Parathyroid adenoma (tissue), 2 donors: ENCODE measurements at regions not wholly inside any gene's neighbourhood (a gene's known extent, or its start where the extent isn't known, plus 50 kb on each side); places are given as distances from the start of the nearest gene placed in this dataset.

Experiments used
- H2AFZ ChIP-seq: fragments of 300-600 bp; sonication (generic); one replicate; pipeline ENCODE4 v1.7.0; 2017; ENCODE audit warnings: antibody characterized with exemption, mild to moderate bottlenecking
- H3K27ac ChIP-seq: fragments of 300-600 bp; sonication (generic); one replicate; pipeline ENCODE4 v1.7.0; 2017
- H3K27me3 ChIP-seq: fragments of 300-600 bp; sonication (generic); one replicate; pipeline ENCODE4 v1.7.0; 2017; ENCODE audit warnings: low read length; ENCODE audit not compliant: control insufficient read depth, insufficient read depth
- H3K36me3 ChIP-seq: fragments of 300-600 bp; sonication (generic); one replicate; pipeline ENCODE4 v1.7.0; 2017; ENCODE audit warnings: low read length; ENCODE audit not compliant: control insufficient read depth, insufficient read depth
- H3K4me1 ChIP-seq: fragments of 300-600 bp; sonication (generic); one replicate; pipeline ENCODE4 v1.7.0; 2017; ENCODE audit warnings: control low read depth
- H3K4me2 ChIP-seq: fragments of 300-600 bp; sonication (generic); one replicate; pipeline ENCODE4 v1.7.0; 2017; ENCODE audit warnings: low read length
- H3K4me3 ChIP-seq: fragments of 300-600 bp; sonication (generic); one replicate; pipeline ENCODE4 v1.7.0; 2017; ENCODE audit warnings: low read depth, low read length
- H3K79me2 ChIP-seq: fragments of 300-600 bp; sonication (generic); one replicate; pipeline ENCODE4 v1.7.0; 2017; ENCODE audit warnings: control low read depth
- H3K9ac ChIP-seq: fragments of 300-600 bp; sonication (generic); one replicate; pipeline ENCODE4 v1.7.0; 2017; ENCODE audit warnings: mild to moderate bottlenecking
- H3K9me3 ChIP-seq: fragments of 300-600 bp; sonication (generic); one replicate; pipeline ENCODE4 v1.7.0; 2017; ENCODE audit warnings: low read length; ENCODE audit not compliant: control insufficient read depth
- CTCF ChIP-seq: fragments of 300-600 bp; sonication (generic); IDR thresholded peaks from one replicate; pipeline ENCODE4 v1.7.0; 2017; ENCODE audit warnings: antibody characterized with exemption, mild to moderate bottlenecking
- donor health status: primary hyperparathyroidism.

- Histone ChIP-seq H3K36me3 (peaks cover 2% of the 10 kb centered on the region), H2AFZ (peak overlapping the region; percentile 31), H3K4me2 (peak overlapping the region; percentile 36), H3K9ac (no peak overlapping the region), H3K27me3 (no peaks in the 10 kb centered on the region), H3K27ac (peak overlapping the region; percentile 81), H3K4me1 (peaks cover 42% of the 10 kb centered on the region), H3K4me3 (no peak overlapping the region), H3K9me3 (no peaks in the 10 kb centered on the region), H3K79me2 (no peaks in the 10 kb centered on the region)
- TF ChIP-seq CTCF, result no peak
These were observed 635.0 kb downstream of the TSN start for GRCh38 chr2:122390406-122390805.

GRCh38 chr2:122391726-122392125 is 636.3 kb downstream of the TSN start:
- Histone ChIP-seq H3K79me2 (no peaks in the 10 kb centered on the region), H2AFZ (peak overlapping the region; percentile 76), H3K27me3 (no peaks in the 10 kb centered on the region), H3K4me1 (peaks cover 31% of the 10 kb centered on the region), H3K27ac (peak overlapping the region; percentile 95), H3K9ac (no peak overlapping the region), H3K4me3 (no peak overlapping the region), H3K36me3 (peaks cover 2% of the 10 kb centered on the region), H3K4me2 (no peak overlapping the region), H3K9me3 (no peaks in the 10 kb centered on the region)
- TF ChIP-seq CTCF, result no peak

- Histone ChIP-seq H3K36me3 (peaks cover 2% of the 10 kb centered on the region), H3K4me1 (peaks cover 17% of the 10 kb centered on the region), H3K79me2 (no peaks in the 10 kb centered on the region)
These were observed 640.2 kb downstream of the TSN start for GRCh38 chr2:122395687-122396086.

GRCh38 chr2:122411231-122411630 is 655.8 kb downstream of the TSN start:
- Histone ChIP-seq H2AFZ (no peak overlapping the region), H3K79me2 (no peaks in the 10 kb centered on the region), H3K4me2 (no peak overlapping the region), H3K9me3 (no peaks in the 10 kb centered on the region), H3K9ac (no peak overlapping the region), H3K27me3 (no peaks in the 10 kb centered on the region), H3K4me1 (peaks cover 3% of the 10 kb centered on the region), H3K36me3 (no peaks in the 10 kb centered on the region), H3K27ac (no peak overlapping the region), H3K4me3 (no peak overlapping the region)
- TF ChIP-seq CTCF, result no peak

More at GRCh38 chr2:122395687-122396086, 640.2 kb downstream of the TSN start:
- Histone ChIP-seq H3K4me3 (no peak overlapping the region), H3K9ac (no peak overlapping the region), H3K27ac (no peak overlapping the region), H3K9me3 (no peaks in the 10 kb centered on the region), H3K27me3 (no peaks in the 10 kb centered on the region), H3K4me2 (no peak overlapping the region), H2AFZ (no peak overlapping the region)
- TF ChIP-seq CTCF, result no peak

GRCh38 chr2:122412360-122412759 is 656.9 kb downstream of the TSN start:
- H2AFZ ChIP-seq, result no peak overlapping the region
- no peak for TF ChIP-seq CTCF
- no peaks in the 10 kb centered on the region for H3K79me2 ChIP-seq
- peaks cover 3% of the 10 kb centered on the region for H3K4me1 ChIP-seq
- no peaks in the 10 kb centered on the region for H3K9me3 ChIP-seq
- H3K27ac ChIP-seq, result no peak overlapping the region
- no peaks in the 10 kb centered on the region for H3K36me3 ChIP-seq
- H3K9ac ChIP-seq, result no peak overlapping the region
- H3K27me3 ChIP-seq, result no peaks in the 10 kb centered on the region
- no peak overlapping the region for H3K4me2 ChIP-seq
- no peak overlapping the region for H3K4me3 ChIP-seq
